Upper lobe of left lung (tissue), 6 donors: ENCODE measurements at regions not wholly inside any gene's neighbourhood (a gene's known extent, or its start where the extent isn't known, plus 50 kb on each side); places are given as distances from the start of the nearest gene placed in this dataset.

Source experiments
- ATAC-seq, 2 donors: fragments of 200-7000 bp; cut with Tn5 transposase; one replicate each; pipeline ENCODE4 v1.9.1; 2022; ENCODE audit warnings: mild to moderate bottlenecking in 2 of 2, moderate library complexity in 2 of 2; ENCODE audit not compliant: low FRiP score in 2 of 2
- DNase-seq, 2 donors: peaks; one replicate each; pipeline ENCODE4 v3.0.0-alpha.2; 2019 to 2020
- H3K27ac ChIP-seq, 4 donors: fragments of 200-600 bp; sonication (generic); one replicate each; pipeline ENCODE4 v1.5.1; 2016 to 2019
- H3K27me3 ChIP-seq, 4 donors: fragments of 200-600 bp; sonication (generic); one replicate each; pipeline ENCODE4 v1.5.1; 2017 to 2019
- H3K36me3 ChIP-seq, 4 donors: fragments of 200-600 bp; sonication (generic); one replicate each; pipeline ENCODE4 v1.5.1; 2016 to 2019
- H3K4me1 ChIP-seq, 4 donors: fragments of 200-600 bp; sonication (generic); one replicate each; pipeline ENCODE4 v1.5.1; 2018 to 2019
- H3K4me3 ChIP-seq, 4 donors: fragments of 200-600 bp; sonication (generic); one replicate each; pipeline ENCODE4 v1.5.1; 2017 to 2019; ENCODE audit warnings: mild to moderate bottlenecking in 2 of 4, moderate library complexity in 1 of 4
- H3K9me3 ChIP-seq, 4 donors: fragments of 200-600 bp; sonication (generic); one replicate each; pipeline ENCODE4 v1.5.1; 2018 to 2019
- CTCF ChIP-seq, 6 experiments: fragments of 450-650 bp in 4 of 6; fragments of 200-600 bp in 2 of 6; sonication (generic) in 2 of 6; IDR thresholded peaks; one replicate each; pipeline ENCODE4 v1.5.1; 2016 to 2019; ENCODE audit warnings: antibody characterized with exemption in 6 of 6
- EP300 ChIP-seq, 4 donors: sonication (generic); formaldehyde crosslinking; IDR thresholded peaks; one replicate each; pipeline ENCODE4 v1.5.1; 2017; ENCODE audit warnings: antibody characterized with exemption in 4 of 4, control low read depth in 2 of 4
- POLR2A ChIP-seq, 4 donors: fragments of 450-650 bp; IDR thresholded peaks; one replicate each; pipeline ENCODE4 v1.5.1; 2016 to 2017; ENCODE audit warnings: antibody characterized with exemption in 4 of 4, mild to moderate bottlenecking in 2 of 4
- POLR2AphosphoS5 ChIP-seq, 2 donors: sonication (generic); formaldehyde crosslinking; IDR thresholded peaks; one replicate each; pipeline ENCODE4 v1.5.1; 2017; ENCODE audit warnings: antibody characterized with exemption in 2 of 2
- WGBS, 2 donors: methylation state at CpG; one replicate each; pipeline ENCODE4 v1.1.5; 2017 to 2018; 5-methylcytosine and 5-hydroxymethylcytosine counted together
- donor health status: DM: no; HTN: no; CAD: no; lungs with moderate emphysema.
- donor health status: DM: no; HTN: yes; CAD: no; lungs with severe emphysema.

GRCh38 chr12:67792185-67792584, 143.6 kb downstream of the DYRK2 start:
- Histone ChIP-seq H3K36me3 (no peaks in the 10 kb centered on the region), H3K4me1 (no peaks in the 10 kb centered on the region), H3K4me3 (no peak overlapping the region), H3K27ac (peak overlapping the region in 1 of 4 donors; percentile 31), H3K9me3 (no peaks in the 10 kb centered on the region), H3K27me3 (no peaks in the 10 kb centered on the region)
- DNase-seq = peak in 1 of 2 donors; percentile 14
- TF ChIP-seq POLR2A (IDR thresholded peaks at IDR 0.05) = no peak
- TF ChIP-seq CTCF (IDR thresholded peaks at IDR 0.05) = no peak
- TF ChIP-seq POLR2AphosphoS5 (IDR thresholded peaks at IDR 0.05) = peak in 1 of 2 donors; percentile 15
- TF ChIP-seq EP300 (IDR thresholded peaks at IDR 0.05) = no peak
- no peak for ATAC-seq
- 70 to 81% methylated on average over 6 to 12 of the region's 12 CpGs for WGBS, 2 donors

GRCh38 chr12:67794161-67794560, 145.6 kb downstream of the DYRK2 start:
- no peaks in the 10 kb centered on the region for H3K36me3 ChIP-seq
- no peak for TF ChIP-seq CTCF (IDR thresholded peaks at IDR 0.05)
- TF ChIP-seq EP300 (IDR thresholded peaks at IDR 0.05) = no peak
- no peak for TF ChIP-seq POLR2A (IDR thresholded peaks at IDR 0.05)
- no peak for TF ChIP-seq POLR2AphosphoS5 (IDR thresholded peaks at IDR 0.05)
- no peak for ATAC-seq
- H3K9me3 ChIP-seq = no peaks in the 10 kb centered on the region
- no peak for DNase-seq
- no peaks in the 10 kb centered on the region for H3K27me3 ChIP-seq
- WGBS, 2 donors = 76 to 84% methylated on average over 2 of the region's 2 CpGs
- no peak overlapping the region for H3K27ac ChIP-seq
- H3K4me3 ChIP-seq = no peak overlapping the region
- peaks cover 0 to 3% (median 0%) of the 10 kb centered on the region in 4 donors for H3K4me1 ChIP-seq

- peaks cover 0 to 3% (median 0%) of the 10 kb centered on the region in 4 donors for H3K4me1 ChIP-seq
Measured at GRCh38 chr12:67795236-67795635, 146.7 kb downstream of the DYRK2 start.

GRCh38 chr12:67797185-67797741, 148.7 kb downstream of the DYRK2 start:
- H3K4me3 ChIP-seq = no peak overlapping the region
- no peaks in the 10 kb centered on the region for H3K9me3 ChIP-seq
- 67 to 74% methylated on average over 8 of the region's 8 CpGs for WGBS, 2 donors
- H3K27me3 ChIP-seq = no peaks in the 10 kb centered on the region
- H3K4me1 ChIP-seq = peaks cover 0 to 3% (median 0%) of the 10 kb centered on the region in 4 donors
- H3K36me3 ChIP-seq = no peaks in the 10 kb centered on the region
- no peak overlapping the region for H3K27ac ChIP-seq
- ATAC-seq (peak in 1 of 2 donors; percentile 28), DNase-seq (no peak)
- TF ChIP-seq EP300 (IDR thresholded peaks at IDR 0.05) (no peak), POLR2A (IDR thresholded peaks at IDR 0.05) (no peak), POLR2AphosphoS5 (IDR thresholded peaks at IDR 0.05) (no peak), CTCF (IDR thresholded peaks at IDR 0.05) (no peak)

More at GRCh38 chr12:67795236-67795635, 146.7 kb downstream of the DYRK2 start:
- TF ChIP-seq POLR2AphosphoS5 (IDR thresholded peaks at IDR 0.05) = no peak
- no peak for TF ChIP-seq CTCF (IDR thresholded peaks at IDR 0.05)
- TF ChIP-seq POLR2A (IDR thresholded peaks at IDR 0.05) = no peak
- TF ChIP-seq EP300 (IDR thresholded peaks at IDR 0.05) = no peak
- Histone ChIP-seq H3K36me3 (no peaks in the 10 kb centered on the region), H3K27ac (no peak overlapping the region), H3K27me3 (no peaks in the 10 kb centered on the region), H3K4me3 (no peak overlapping the region), H3K9me3 (no peaks in the 10 kb centered on the region)
- 66 to 97% methylated on average over 2 of the region's 2 CpGs for WGBS, 2 donors
- ATAC-seq (no peak), DNase-seq (no peak)

- DNase-seq (no peak), ATAC-seq (no peak)
- TF ChIP-seq POLR2A (IDR thresholded peaks at IDR 0.05) (no peak), POLR2AphosphoS5 (IDR thresholded peaks at IDR 0.05) (no peak), CTCF (IDR thresholded peaks at IDR 0.05) (no peak), EP300 (IDR thresholded peaks at IDR 0.05) (no peak)
- Histone ChIP-seq H3K27ac (no peak overlapping the region), H3K4me3 (no peak overlapping the region), H3K36me3 (no peaks in the 10 kb centered on the region), H3K9me3 (no peaks in the 10 kb centered on the region), H3K27me3 (no peaks in the 10 kb centered on the region), H3K4me1 (peaks cover 0 to 3% (median 0%) of the 10 kb centered on the region in 4 donors)
Measured at GRCh38 chr12:67797753-67798152, 149.2 kb downstream of the DYRK2 start.
